ENCODE measurements at regions not wholly inside any gene's neighbourhood (a gene's known extent, or its start where the extent isn't known, plus 50 kb on each side); places are given as distances from the start of the nearest gene placed in this dataset.

DNA sequence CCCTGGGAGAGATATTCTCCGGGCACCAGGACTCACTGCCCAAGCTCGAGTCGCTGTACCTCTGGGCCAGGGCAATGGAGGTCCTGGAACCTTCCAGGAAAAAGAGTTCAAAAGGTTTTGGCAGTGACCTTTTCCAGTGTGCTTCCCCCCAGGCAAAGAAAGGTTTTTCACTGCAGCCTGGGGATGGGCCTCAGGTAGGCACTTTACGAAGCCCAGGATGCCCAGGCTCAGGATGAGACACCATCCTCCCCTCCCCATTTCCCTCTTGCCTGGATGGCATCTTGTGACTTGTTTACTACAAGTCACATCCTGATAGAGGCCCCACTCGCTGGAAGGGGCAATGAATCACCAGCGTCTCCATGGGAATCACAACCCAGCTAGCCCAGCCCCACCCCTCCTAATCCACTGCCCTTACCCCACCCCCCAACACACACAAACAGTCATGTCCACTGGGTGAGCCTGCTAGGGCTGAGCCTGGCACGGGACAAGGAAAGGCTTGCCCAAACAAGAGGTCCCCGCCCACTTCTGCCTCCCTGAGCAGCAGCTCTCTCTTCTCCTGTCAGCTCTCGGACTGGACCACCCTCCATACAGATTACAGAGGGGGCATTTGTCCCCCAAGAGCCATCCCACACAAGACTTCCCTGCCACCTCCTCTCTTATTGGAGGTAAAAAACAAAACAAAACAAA is 93.8 kb upstream of the SMNDC1 start:
- no peak for DNase-seq (ENCODE audit: low read depth)

DNA sequence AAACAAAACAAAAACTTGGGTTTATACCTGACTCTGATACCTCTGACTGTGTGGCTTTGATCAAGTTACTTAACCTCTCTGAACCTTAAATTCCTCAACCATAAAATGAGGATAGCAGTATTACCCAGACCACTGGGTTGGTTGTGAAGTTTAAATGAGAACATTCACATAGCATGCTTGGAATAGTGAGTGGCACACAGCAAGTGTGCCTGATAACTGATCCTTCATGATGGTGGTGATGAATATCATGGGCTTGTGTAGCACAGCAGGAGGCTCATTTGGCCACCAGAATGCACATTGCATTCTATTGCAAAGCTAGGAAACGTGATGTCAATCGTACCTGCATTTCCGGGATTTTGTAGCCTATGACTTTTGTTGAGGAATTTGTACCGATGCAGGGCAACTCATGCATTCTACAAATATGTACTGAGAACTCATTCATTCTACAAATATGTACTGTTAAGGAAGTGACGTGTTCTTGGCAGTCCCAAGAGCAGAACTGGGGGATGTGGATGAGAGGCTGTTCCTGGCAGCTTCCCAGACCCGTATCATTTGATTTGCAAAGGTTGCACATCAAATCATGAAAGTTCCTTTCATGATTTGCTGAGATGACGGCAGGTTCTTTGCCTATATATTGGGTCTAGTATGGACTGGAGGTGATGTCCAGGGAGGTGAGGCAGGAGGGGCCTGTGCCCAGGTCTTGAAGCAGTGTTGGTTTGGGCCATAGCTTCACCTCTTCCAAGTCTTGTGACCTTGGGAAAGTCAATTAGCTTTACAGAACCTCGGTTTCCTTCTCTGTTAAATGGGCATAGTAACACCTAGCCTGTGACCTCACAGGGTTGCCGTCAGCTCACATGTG is 94.6 kb upstream of the SMNDC1 start:
- no peak for DNase-seq (ENCODE audit: low read depth)

DNA sequence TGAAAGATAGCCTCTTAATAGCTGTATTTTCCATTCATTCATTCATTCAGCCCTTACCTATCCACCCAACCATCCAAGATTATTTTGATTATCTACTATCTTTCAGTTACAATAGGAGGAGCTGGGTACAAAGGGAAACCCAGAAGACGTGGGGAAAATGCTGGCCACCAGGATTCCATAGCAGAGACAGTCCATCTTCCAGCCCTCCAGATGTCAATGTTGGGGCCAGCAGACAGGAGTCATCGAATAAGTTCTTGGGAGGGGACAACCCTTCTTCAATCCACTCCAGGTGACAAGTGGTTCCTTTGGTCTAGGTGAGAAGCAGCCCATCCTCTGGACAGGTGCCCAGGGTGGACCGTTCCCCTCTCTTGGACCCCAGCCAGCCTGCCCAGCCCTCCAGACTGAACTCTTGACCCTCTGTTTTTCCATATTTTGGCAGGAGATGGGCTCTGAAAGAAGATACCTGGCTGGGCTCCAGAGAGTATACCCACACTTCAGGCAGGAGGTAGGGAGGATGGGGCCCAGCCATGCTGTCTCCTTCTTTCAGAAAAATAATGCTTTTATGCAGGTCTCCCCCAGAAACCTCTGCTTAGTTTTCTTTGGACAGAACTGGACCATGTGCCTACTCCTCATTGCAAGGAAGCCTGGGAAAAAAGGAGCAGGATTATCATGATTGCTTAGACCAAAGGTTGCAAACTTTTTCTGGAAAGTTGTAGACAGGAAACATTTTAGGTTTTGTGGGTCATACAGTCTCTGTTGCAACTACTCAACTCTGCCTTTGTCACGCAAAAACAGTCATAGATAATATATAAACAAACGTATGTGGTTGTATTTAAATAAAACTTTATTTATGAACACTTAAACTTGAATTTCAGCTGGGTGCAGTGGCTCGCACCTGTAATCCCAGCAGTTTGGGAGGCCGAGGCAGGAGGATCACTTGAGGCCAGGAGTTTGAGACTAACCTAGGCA is 95.5 kb upstream of the SMNDC1 start:
- DNase-seq (ENCODE audit: low read depth) = no peak

DNA sequence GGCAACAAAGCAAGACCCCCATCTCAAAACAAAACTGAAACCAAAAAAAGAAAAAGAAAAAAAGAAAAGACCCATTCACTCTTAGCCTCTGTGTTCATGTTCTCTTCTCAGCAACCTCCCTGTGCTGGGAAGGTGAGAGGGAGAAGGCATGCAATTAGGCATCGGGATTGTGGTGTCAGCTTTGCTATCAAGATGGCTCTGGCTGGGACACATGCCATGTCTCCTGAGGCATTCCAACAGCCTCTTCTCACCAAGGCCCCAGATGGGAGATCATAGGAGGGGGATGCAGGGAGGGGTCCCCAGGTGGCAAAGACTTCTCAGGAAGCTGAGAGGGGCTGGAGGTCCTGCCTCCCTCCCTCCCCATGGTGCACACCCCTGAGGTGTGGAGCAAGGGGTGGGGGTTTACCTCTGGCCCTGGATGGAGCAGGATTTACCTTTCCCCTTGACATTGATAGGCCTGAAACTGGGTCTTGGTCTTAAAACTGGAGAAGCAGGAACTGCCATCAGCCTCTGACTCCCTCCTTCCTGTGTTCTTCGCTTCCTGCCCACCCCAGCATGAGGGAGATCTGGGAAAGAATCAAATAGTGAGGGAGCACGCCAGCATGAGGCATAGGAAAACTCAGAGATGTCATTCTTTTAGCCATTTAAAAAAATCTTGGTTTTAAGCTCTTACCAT is 96.2 kb upstream of the DUSP5 start:
- no peak for DNase-seq (ENCODE audit: low read depth)

DNA sequence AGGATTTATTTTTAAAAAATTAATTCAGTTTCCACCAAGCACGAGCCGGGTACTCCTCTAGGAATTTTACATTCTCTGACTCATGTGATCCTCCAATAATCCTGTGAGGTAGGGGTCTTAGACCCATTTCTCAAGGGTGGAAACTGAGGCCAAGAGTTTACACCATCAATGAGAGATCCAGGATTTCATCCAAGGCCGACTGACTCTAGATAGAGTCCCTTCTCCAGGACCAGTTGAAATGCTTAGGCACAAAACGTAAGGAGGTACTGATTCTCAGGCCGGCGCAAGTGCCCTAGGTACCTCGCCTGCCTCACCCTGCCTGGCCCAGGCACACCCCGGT is 95.7 kb upstream of the DUSP5 start:
- DNase-seq (ENCODE audit: low read depth) = no peak

DNA sequence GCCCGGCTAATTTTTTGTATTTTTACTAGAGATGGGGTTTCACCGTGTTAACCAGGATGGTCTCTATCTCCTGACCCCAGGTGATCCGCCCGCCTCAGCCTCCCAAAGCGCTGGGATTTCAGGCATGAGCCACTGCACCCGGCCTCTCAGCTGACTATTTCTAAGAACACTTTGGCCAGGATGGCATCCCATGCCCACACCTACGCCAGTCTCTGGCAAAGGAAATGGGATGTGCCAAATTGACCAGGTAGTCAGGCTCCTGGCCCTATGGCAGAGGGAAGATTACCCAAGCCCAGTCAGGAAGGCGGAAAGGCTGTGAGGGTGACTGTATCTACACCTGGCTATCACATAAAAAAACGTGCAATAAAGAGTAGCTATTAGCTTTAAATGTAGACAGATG is 94.1 kb upstream of the DUSP5 start:
- DNase-seq (ENCODE audit: low read depth) = no peak

DNA sequence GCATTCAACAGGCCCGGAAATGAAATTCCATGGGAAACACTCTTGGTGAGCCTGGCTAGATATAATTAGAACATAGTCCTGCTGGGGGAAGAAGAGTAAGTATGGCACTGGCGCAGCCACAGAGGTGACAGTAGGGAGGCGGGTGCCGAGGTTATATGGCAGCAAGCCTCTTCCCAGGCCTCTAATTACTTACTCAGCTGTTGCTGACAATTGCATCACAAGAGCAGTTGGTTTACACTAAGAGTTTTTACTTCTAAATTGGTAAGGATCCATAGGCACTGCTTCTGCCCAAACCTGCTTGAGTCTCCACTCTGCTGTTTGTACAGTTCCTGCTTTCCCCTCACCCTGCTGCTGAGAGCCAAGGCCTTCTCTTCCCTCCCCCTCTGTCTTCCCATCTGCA is 93.3 kb upstream of the DUSP5 start:
- DNase-seq (ENCODE audit: low read depth) = no peak

DNA sequence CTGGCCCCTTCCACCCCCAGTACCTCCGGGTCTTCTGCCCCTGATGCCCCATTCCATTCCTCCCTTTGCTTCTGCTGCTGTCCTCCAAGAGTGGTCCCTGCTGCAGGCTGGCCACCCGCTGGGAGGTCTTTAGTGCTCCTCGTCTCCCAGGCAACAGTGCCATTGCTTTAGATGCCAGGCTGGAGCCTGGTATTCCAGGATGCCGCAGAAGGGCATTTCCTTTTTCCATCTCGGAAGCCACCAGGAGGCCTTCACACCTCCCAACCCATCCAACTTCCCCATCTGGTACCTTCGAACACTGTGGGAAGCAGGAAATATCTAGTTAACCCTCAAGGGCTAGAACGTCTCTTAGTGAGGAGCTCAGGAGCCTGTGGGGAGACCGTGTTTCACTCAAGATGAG is 92.9 kb upstream of the DUSP5 start:
- no peak for DNase-seq (ENCODE audit: low read depth)

DNA sequence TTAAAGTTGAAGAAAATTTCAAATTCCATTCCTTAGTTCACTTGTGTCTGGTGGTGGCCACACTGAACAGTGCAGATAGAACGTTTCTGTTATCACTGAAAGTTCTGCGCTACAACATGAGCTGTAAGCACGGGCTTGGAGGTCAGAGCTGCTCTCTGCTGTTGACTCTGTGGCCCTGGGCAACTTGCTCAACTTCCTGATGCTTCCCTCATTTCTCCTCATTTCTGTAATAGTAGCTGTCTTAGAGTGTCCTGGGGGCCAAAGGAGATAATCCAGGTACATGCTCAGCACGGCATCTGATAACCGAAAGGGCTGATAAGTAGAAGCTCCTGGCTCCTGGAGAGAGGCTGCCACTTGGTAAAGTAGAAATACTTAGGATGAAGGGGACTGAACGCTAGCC is 92.3 kb upstream of the DUSP5 start:
- DNase-seq (ENCODE audit: low read depth) = no peak

DNA sequence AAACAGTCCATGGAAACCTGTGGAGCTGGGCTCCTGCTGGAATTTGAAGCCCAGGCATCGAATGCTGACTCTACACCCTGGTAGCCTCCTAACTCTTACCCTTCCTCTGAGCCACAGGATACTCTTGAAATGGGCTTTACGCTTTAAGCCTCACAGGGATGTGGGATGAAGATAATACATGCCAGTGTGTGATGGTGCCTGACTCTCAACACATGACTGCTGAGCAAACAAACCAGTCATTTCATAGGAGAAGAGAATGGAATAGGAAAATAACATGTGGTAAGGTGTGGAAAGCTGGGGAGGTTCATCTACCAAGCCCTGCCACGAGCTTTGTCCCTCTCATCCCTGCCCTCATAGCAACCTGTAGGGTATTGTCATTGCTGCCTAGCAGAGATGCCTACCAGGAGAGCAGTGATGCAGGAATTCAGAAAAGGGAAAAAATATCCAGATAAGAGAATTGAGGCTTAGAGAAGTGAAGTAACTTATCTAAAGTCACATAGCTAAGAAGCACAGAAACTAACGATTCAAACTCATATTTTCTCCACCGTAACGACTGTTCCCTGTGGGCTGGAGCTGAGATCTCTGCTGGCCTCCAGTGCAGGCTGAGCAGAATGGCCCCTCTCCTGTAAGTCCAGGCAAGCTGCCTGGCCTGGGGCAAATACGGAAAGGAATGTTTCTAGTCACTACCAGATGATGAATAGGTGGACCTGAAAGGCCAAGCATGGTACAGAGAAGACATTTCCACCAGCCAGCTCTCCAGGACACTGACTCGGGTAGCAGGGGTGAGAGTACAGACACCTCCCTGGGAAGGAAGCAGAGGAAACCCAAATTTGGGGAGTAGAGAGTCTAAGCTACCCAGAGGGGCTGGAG is 90.2 kb upstream of the DUSP5 start:
- DNase-seq (ENCODE audit: low read depth) = no peak

DNA sequence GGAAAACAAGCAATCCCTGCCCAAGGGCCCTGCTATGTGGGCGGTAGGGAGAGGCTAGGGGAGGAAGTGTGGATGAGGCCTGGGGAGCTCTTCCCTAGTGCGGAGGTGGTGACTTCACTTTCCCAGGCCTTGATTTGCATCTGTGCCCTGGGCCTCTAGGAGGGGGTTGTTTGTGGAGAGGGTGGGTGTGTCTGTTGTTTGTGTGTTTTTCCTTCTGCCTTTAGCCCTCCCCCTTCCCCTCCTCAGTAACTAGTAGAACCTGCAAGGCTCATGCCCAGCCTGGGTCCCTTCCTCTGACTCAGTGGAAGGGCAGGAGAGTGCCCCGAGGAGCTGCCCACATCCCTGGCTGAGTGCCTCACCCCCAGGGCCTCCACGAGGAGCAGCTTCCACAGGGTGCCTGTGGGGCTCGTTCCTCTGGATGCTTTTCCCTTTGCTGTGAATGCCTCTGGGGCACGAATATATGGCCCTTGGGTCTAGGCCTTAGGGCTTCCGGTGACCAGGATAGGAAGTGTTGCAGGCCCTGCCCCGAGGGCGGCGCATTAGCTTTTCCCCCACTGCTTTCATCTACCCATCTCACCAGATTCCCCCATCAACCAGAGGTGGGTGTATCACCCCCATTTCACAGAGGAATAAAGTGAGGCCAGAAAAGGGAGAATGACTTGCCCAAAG is 89.4 kb upstream of the DUSP5 start:
- DNase-seq (ENCODE audit: low read depth) = no peak

DNA sequence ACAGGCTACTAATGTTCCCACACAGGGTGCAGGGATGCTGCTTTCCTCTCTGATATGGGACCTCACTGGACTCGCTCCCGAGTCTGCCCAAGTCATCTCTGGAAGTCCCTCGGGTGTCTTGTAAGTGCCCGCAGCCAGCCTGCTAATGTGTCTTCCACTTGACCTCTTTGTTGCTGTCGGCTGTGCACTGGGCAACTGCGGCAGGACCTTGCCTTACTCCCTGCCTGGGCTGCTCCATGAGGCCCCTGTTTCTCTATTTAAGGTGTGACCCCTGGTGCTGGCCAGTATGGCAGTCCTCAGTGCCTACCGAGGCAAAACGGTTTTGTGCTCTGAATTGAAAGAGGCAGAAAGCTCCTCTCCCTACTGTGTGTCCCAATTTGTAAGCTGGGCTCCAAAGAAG is 88.8 kb upstream of the DUSP5 start:
- DNase-seq (ENCODE audit: low read depth) = no peak

DNA sequence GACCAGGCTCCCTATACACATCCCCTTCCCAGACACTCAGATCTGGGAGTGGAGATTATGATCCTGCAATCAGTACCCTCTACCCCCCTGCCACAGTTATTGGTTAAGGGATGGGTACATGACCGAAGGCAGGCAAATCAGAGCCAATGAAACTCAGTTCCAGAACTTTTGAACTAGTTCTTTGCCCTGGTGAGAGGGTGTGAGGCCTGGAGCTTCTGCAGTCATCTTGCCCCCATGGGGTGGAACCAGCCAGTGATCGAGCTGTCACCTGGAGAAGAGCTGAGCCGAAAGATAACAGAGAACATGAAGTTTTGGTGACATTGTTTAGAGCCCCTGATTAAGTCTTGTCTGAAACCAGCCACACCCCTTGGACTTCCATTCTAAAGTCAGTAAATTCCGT is 88.2 kb upstream of the DUSP5 start:
- DNase-seq (ENCODE audit: low read depth) = no peak

DNA sequence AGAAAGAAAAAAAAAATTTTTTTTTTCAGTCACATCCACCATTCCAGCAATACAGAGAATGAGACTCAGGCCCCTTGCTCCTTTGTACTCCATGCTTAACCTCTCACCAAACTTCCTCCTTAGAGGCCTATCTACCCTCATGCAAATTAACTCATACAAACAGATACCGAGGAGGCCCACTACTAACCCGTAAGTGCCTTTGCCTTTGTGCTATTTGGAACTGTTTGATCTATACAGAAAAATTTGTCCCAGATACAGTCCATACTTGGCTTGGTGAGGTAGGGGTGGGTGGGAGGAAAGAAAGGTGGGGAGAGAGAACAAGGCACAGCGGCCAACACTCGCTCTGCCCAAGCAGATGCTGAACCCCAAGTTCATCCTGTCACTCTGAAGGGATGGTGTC is 87.8 kb upstream of the DUSP5 start:
- no peak for DNase-seq (ENCODE audit: low read depth)

DNA sequence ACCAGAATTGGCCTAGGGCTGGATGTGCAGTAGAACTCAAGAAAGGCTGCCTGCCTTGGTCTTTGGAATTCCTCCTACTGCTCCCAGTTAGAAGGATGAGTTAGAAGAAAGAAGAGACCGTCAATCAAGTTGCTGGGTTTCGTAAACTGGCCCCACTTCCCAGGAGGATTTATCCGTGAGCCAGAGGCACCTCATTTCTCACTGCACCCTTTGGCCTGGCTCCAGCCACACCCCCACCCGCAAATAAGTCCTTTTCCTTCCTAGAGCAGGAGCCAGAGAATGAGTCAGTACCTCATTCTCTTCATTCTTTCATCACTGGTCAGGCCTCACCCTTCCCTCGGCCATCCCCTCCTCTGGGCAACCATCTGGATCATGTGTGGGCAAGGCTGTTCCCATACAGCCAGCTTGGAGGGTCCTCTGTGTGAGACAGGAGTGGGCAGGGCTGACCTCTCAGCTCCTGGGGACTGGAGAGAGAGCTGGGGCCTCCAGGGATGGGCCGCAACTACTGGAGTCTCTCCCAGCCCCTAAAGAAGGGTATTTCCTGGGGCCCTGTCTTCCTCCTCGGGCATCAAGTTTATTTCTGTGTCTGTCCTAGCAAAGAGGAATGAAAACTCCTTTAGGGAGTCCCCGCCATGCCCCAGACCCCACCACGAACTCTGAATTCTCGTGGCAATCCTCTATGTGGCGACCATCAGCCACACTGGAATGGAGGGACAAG is 87.2 kb upstream of the DUSP5 start:
- no peak for DNase-seq (ENCODE audit: low read depth)

DNA sequence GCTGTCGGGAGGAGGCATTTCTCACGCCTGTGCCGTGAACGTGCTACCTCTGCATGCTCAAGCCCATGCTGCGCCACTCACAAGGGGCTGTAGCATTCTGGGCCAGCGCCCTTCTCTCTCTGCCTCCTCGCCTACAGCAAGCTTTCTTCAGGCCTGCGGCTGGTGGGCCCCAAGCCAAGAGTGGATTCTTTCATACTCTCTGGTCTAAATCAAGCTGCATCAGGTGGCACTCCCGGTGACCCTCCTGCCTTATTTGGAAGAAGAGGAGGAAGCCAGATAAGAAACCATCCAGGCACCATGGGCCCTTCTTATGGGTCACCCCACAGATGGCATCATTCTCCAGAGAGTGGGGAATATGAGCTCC is 86.7 kb upstream of the DUSP5 start:
- no peak for DNase-seq (ENCODE audit: low read depth)

DNA sequence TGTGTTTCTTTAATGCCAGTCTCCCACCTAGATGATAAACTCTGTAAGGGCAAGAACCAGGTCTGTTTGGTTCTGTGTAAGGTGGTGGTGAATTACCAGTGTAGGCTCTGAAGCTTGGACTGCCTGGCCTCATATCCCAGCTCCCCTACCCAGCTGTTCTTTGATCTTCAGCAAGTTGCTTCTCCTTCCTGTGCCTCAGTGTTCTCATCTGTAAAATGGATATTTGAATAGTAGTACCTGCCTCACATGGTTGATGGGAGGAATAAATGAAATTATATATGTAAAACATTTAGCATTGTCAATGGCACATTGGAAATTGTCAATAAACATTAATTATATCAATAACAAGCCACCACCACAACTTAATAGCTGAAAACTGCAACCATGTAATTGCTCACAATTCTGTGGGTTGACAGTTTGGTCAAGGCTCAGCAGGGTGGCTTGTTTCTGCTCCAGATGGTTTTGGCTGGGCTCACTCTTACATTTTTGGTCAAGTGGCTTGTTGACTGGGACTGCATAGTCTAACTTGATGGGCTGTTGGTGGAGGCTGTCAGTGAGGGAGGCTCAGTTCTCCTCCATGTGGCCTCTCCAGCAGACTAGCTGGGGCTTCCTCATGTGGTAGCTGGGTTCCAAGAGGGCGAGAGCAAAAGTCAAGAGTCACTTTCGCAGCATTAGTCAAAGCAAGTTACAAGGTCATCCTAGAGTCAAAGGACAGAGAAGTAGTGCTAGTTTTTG is 84.5 kb upstream of the DUSP5 start:
- no peak for DNase-seq (ENCODE audit: low read depth)

DNA sequence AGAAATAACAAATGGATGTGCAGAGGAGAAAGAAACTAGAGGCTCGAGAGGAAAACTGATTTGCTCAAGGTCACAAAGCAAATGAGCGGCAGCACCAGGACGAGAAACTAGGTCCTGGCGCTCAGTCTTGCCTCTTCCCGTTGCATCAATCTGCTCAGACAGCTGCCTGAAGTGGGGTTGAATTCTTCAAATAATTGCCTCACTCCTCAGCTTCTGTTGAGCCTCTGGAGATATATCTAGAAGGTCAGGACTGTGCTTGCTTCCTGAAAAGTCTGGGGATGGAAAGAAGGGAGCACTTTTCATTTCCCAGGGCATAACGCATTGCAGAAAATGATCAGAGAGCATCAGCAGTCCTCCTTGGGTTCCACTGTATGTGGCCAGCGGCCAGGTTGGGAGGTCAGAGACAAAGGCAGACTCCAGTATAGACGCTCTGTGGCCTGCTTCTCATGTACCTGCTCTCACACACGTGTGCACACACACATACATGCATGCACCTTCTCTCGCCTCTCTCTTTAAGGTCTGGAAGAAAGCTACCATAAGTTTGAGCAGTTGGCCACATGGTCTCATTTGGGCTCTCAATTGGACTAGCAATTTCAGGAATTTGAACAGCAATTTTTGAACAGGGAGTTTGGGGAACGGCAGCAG is 83.7 kb upstream of the DUSP5 start:
- DNase-seq (ENCODE audit: low read depth) = no peak
